Globus pallidus (tissue), 1 donor: ENCODE measurements at regions not wholly inside any gene's neighbourhood (a gene's known extent, or its start where the extent isn't known, plus 50 kb on each side); places are given as distances from the start of the nearest gene placed in this dataset.
"Not testable (repeated sequence)": the region's sequence is repeated elsewhere in the genome, so short reads cannot be mapped to it uniquely, and the experiment has no call there.

ENCODE experiments used
- DNase-seq: peaks from one replicate; pipeline ENCODE4 v3.0.0-alpha.2; 2015; ENCODE audit warnings: low spot score

- no peak for DNase-seq
These were observed 1382.3 kb downstream of the RAPGEF2 start for GRCh38 chr4:160485071-160485687.

- DNase-seq: no peak
These were observed 1389.3 kb downstream of the RAPGEF2 start for GRCh38 chr4:160492181-160492580.

GRCh38 chr4:160493206-160493605 lies 1390.3 kb downstream of the RAPGEF2 start:
- no peak for DNase-seq

- DNase-seq: no peak
These were observed 1392.5 kb downstream of the RAPGEF2 start for GRCh38 chr4:160495356-160495755.

- DNase-seq: no peak
These were observed 1395.3 kb downstream of the RAPGEF2 start for GRCh38 chr4:160498211-160498610.

- DNase-seq: no peak
These were observed 1402.8 kb downstream of the RAPGEF2 start for GRCh38 chr4:160505724-160506123.

- no peak for DNase-seq
These were observed 1408.0 kb downstream of the RAPGEF2 start for GRCh38 chr4:160510928-160511327.

GRCh38 chr4:160514126-160514525 lies 1411.2 kb downstream of the RAPGEF2 start:
- DNase-seq: no peak

GRCh38 chr4:160523231-160523630 lies 1420.4 kb downstream of the RAPGEF2 start:
- no peak for DNase-seq

GRCh38 chr4:160537681-160538080 lies 1434.8 kb downstream of the RAPGEF2 start:
- DNase-seq: no peak

- no peak for DNase-seq
These were observed 1443.3 kb downstream of the RAPGEF2 start for GRCh38 chr4:160546201-160546600.

- DNase-seq: not testable (repeated sequence)
These were observed 1447.2 kb downstream of the RAPGEF2 start for GRCh38 chr4:160549951-160550519.

- DNase-seq: no peak
These were observed 1459.8 kb downstream of the RAPGEF2 start for GRCh38 chr4:160562661-160563060.

- no peak for DNase-seq
These were observed 1460.8 kb downstream of the RAPGEF2 start for GRCh38 chr4:160563552-160564282.

GRCh38 chr4:160567634-160568033 lies 1464.8 kb downstream of the RAPGEF2 start:
- DNase-seq: no peak

- DNase-seq: no peak
These were observed 1467.4 kb downstream of the RAPGEF2 start for GRCh38 chr4:160570271-160570670.

GRCh38 chr4:160574272-160574671 lies 1471.4 kb downstream of the RAPGEF2 start:
- not testable (repeated sequence) for DNase-seq

GRCh38 chr4:160580581-160580980 lies 1477.7 kb downstream of the RAPGEF2 start:
- no peak for DNase-seq

GRCh38 chr4:160592258-160592657 lies 1489.4 kb downstream of the RAPGEF2 start:
- no peak for DNase-seq

- DNase-seq: no peak
These were observed 1492.8 kb downstream of the RAPGEF2 start for GRCh38 chr4:160595646-160596045.

- DNase-seq: no peak
These were observed 1501.7 kb downstream of the RAPGEF2 start for GRCh38 chr4:160604541-160604940.

- DNase-seq: no peak
These were observed 1508.3 kb downstream of the RAPGEF2 start for GRCh38 chr4:160611181-160611580.

- DNase-seq: no peak
These were observed 1528.2 kb downstream of the RAPGEF2 start for GRCh38 chr4:160631044-160631443.
